GM23338 (cell line): ENCODE measurements at regions not wholly inside any gene's neighbourhood (a gene's known extent, or its start where the extent isn't known, plus 50 kb on each side); places are given as distances from the start of the nearest gene placed in this dataset.

Experiments
- ATAC-seq: fragments of 200-7000 bp; cut with Tn5 transposase; 3 replicates; pipeline ENCODE4 v1.9.1; 2020
- DNase-seq: peaks from one replicate; pipeline ENCODE4 v3.0.0-alpha.2; 2015; ENCODE audit warnings: low spot score
- H2AFZ ChIP-seq: fragments of 200-600 bp; sonication (generic); 2 replicates; pipeline ENCODE4 v1.8.0; 2016; ENCODE audit warnings: antibody characterized with exemption, mild to moderate bottlenecking, moderate library complexity
- H3F3A ChIP-seq: fragments of 200-600 bp; sonication (generic); replicated peaks from 2 replicates; pipeline ENCODE4 v1.8.0; 2017; ENCODE audit warnings: antibody characterized with exemption, mixed run types, low read depth
- H3K27ac ChIP-seq: fragments of 200-600 bp; sonication (generic); 2 replicates; pipeline ENCODE4 v1.6.1; 2016; ENCODE audit warnings: low read depth
- H3K27me3 ChIP-seq: fragments of 200-600 bp; sonication (generic); 2 replicates; pipeline ENCODE4 v1.8.0; 2016; ENCODE audit warnings: mild to moderate bottlenecking, mixed run types, moderate library complexity; ENCODE audit not compliant: insufficient read depth
- H3K36me3 ChIP-seq: fragments of 200-600 bp; sonication (generic); 2 replicates; pipeline ENCODE4 v1.8.0; 2016; ENCODE audit warnings: mild to moderate bottlenecking; ENCODE audit not compliant: insufficient read depth
- H3K4me1 ChIP-seq: fragments of 200-600 bp; sonication (generic); 2 replicates; pipeline ENCODE4 v1.8.0; 2016; ENCODE audit warnings: mild to moderate bottlenecking, moderate library complexity; ENCODE audit not compliant: insufficient read depth
- H3K4me2 ChIP-seq: fragments of 200-600 bp; sonication (generic); 2 replicates; pipeline ENCODE4 v1.7.1; 2017; ENCODE audit warnings: mixed run types
- H3K4me3 ChIP-seq: fragments of 200-600 bp; sonication (generic); 2 replicates; pipeline ENCODE4 v1.6.1; 2016; ENCODE audit warnings: mixed run types
- H3K79me2 ChIP-seq: fragments of 200-600 bp; sonication (generic); replicated peaks from 2 replicates; pipeline ENCODE4 v1.8.0; 2017; ENCODE audit warnings: mild to moderate bottlenecking; ENCODE audit not compliant: insufficient read depth
- H3K9me2 ChIP-seq: fragments of 200-600 bp; sonication (generic); 2 replicates; pipeline ENCODE4 v1.8.0; 2017; ENCODE audit not compliant: insufficient read depth
- H4K20me1 ChIP-seq: fragments of 200-600 bp; sonication (generic); replicated peaks from 2 replicates; pipeline ENCODE4 v1.8.0; 2017; ENCODE audit warnings: mild to moderate bottlenecking; ENCODE audit not compliant: insufficient read depth
- H3K27ac Mint-ChIP-seq: 2 replicates; pipeline ENCODE4 v1.8.0; 2020; ENCODE audit warnings: inconsistent platforms, mild to moderate bottlenecking, moderate library complexity, mixed read lengths
- H3K27me3 Mint-ChIP-seq: 3 replicates; pipeline ENCODE4 v1.8.0; 2022; ENCODE audit warnings: low read depth, mild to moderate bottlenecking, moderate library complexity, mixed read lengths, inconsistent platforms; ENCODE audit not compliant: insufficient read depth, poor library complexity
- H3K36me3 Mint-ChIP-seq: 3 replicates; pipeline ENCODE4 v1.8.0; 2021; ENCODE audit warnings: low read depth, mild to moderate bottlenecking, inconsistent platforms, moderate library complexity, mixed read lengths
- H3K4me1 Mint-ChIP-seq: 3 replicates; pipeline ENCODE4 v1.8.0; 2020; ENCODE audit warnings: mild to moderate bottlenecking, inconsistent platforms, mixed read lengths
- H3K4me3 Mint-ChIP-seq: 3 replicates; pipeline ENCODE4 v1.8.0; 2021; ENCODE audit warnings: moderate library complexity, mild to moderate bottlenecking, inconsistent platforms, mixed read lengths
- H3K9me3 Mint-ChIP-seq: 3 replicates; pipeline ENCODE4 v1.8.0; 2020; ENCODE audit warnings: moderate library complexity, mild to moderate bottlenecking, inconsistent platforms, mixed read lengths
- ETS1 ChIP-seq: IDR thresholded peaks from 2 replicates; pipeline ENCODE4 v1.6.1; 2016; ENCODE audit warnings: antibody characterized with exemption
- EZH2 ChIP-seq: fragments of 200-600 bp; sonication (generic); IDR thresholded peaks from one replicate; pipeline ENCODE4 v1.8.0; 2017; ENCODE audit warnings: antibody characterized with exemption, mild to moderate bottlenecking, low read depth; ENCODE audit not compliant: unreplicated experiment
- JUNB ChIP-seq: IDR thresholded peaks from one replicate; pipeline ENCODE4 v1.6.1; 2016; ENCODE audit warnings: antibody characterized with exemption; ENCODE audit not compliant: unreplicated experiment
- NANOG ChIP-seq: IDR thresholded peaks from 2 replicates; pipeline ENCODE4 v1.6.1; 2016; ENCODE audit warnings: antibody characterized with exemption, borderline replicate concordance
- POLR2AphosphoS5 ChIP-seq: IDR thresholded peaks from 2 replicates; pipeline ENCODE4 v1.6.1; 2016; ENCODE audit warnings: antibody characterized with exemption, low read depth
- STAT1 ChIP-seq: IDR thresholded peaks from one replicate; pipeline ENCODE4 v1.6.1; 2016; ENCODE audit warnings: antibody characterized with exemption; ENCODE audit not compliant: unreplicated experiment
- ZNF114 ChIP-seq: fragments of 250-450 bp; sonication (Bioruptor Pico); IDR thresholded peaks from 2 replicates; pipeline ENCODE4 v1.5.0; 2020; ENCODE audit warnings: mild to moderate bottlenecking, moderate library complexity
- ZNF331 ChIP-seq: fragments of 250-450 bp; sonication (Bioruptor Pico); IDR thresholded peaks from 2 replicates; pipeline ENCODE4 v1.5.0; 2020; ENCODE audit warnings: low read depth, mild to moderate bottlenecking, moderate library complexity
- TF ChIP-seq, protein P1 (sequence below): fragments of 250-450 bp; sonication (Bioruptor Pico); IDR thresholded peaks from 2 replicates; pipeline ENCODE4 v1.5.0; 2020; ENCODE audit warnings: mild to moderate bottlenecking, moderate library complexity

DNA sequence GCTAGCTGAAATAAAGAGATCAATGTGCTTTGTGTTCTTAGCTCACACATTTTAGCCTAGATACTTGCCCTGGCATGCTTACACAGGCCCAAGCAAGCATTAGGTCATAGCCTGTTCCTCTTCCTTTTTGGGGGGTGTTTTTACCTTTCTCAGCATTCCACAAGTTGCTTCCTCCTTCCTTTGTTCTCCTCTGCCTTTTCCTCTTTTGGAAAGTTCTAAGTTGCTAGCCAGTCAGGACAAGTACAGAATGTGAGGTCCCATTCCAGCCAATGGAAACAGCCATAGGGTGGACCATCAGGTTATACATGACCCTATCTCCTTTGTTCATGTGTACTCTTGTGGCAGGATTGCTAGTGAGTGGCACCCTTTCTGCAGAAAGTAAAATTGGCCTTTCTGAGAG, 154.9 kb downstream of the RASSF9 start (continued):
- TF ChIP-seq, protein P1, sequence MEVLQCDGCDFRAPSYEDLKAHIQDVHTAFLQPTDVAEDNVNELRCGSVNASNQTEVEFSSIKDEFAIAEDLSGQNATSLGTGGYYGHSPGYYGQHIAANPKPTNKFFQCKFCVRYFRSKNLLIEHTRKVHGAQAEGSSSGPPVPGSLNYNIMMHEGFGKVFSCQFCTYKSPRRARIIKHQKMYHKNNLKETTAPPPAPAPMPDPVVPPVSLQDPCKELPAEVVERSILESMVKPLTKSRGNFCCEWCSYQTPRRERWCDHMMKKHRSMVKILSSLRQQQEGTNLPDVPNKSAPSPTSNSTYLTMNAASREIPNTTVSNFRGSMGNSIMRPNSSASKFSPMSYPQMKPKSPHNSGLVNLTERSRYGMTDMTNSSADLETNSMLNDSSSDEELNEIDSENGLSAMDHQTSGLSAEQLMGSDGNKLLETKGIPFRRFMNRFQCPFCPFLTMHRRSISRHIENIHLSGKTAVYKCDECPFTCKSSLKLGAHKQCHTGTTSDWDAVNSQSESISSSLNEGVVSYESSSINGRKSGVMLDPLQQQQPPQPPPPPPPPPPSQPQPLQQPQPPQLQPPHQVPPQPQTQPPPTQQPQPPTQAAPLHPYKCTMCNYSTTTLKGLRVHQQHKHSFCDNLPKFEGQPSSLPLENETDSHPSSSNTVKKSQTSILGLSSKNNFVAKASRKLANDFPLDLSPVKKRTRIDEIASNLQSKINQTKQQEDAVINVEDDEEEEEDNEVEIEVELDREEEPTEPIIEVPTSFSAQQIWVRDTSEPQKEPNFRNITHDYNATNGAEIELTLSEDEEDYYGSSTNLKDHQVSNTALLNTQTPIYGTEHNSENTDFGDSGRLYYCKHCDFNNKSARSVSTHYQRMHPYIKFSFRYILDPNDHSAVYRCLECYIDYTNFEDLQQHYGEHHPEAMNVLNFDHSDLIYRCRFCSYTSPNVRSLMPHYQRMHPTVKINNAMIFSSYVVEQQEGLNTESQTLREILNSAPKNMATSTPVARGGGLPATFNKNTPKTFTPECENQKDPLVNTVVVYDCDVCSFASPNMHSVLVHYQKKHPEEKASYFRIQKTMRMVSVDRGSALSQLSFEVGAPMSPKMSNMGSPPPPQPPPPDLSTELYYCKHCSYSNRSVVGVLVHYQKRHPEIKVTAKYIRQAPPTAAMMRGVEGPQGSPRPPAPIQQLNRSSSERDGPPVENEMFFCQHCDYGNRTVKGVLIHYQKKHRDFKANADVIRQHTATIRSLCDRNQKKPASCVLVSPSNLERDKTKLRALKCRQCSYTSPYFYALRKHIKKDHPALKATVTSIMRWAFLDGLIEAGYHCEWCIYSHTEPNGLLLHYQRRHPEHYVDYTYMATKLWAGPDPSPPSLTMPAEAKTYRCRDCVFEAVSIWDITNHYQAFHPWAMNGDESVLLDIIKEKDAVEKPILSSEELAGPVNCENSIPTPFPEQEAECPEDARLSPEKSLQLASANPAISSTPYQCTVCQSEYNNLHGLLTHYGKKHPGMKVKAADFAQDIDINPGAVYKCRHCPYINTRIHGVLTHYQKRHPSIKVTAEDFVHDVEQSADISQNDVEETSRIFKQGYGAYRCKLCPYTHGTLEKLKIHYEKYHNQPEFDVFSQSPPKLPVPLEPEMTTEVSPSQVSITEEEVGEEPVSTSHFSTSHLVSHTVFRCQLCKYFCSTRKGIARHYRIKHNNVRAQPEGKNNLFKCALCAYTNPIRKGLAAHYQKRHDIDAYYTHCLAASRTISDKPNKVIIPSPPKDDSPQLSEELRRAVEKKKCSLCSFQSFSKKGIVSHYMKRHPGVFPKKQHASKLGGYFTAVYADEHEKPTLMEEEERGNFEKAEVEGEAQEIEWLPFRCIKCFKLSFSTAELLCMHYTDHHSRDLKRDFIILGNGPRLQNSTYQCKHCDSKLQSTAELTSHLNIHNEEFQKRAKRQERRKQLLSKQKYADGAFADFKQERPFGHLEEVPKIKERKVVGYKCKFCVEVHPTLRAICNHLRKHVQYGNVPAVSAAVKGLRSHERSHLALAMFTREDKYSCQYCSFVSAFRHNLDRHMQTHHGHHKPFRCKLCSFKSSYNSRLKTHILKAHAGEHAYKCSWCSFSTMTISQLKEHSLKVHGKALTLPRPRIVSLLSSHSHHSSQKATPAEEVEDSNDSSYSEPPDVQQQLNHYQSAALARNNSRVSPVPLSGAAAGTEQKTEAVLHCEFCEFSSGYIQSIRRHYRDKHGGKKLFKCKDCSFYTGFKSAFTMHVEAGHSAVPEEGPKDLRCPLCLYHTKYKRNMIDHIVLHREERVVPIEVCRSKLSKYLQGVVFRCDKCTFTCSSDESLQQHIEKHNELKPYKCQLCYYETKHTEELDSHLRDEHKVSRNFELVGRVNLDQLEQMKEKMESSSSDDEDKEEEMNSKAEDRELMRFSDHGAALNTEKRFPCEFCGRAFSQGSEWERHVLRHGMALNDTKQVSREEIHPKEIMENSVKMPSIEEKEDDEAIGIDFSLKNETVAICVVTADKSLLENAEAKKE: no peak
- TF ChIP-seq JUNB: no peak
- TF ChIP-seq ZNF331 (CRISPR knock-in tag): no peak
- TF ChIP-seq STAT1: no peak
- no peak for TF ChIP-seq ZNF114 (CRISPR knock-in tag)

DNA sequence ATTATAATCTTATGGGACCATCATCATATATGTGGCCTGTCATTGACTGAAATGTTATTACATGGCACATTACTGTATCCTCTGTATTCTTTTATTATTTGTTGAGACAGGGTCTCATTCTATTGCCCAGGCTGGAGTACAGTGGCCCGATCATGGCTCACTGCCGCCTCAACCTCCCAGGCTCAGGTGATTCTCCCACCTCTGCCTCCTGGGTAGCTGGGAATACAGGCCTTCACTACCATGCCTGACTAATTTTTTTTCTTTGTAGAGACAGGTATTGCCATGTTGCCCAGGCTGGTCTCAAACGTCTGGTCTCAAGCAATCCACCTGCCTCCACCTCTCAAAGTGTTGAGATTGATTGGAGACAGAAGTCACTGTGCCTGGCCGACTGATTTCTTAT, 153.2 kb downstream of the RASSF9 start:
- no peaks in the 10 kb centered on the region for H3K27me3 ChIP-seq
- H3K4me3 ChIP-seq: no peak overlapping the region
- H2AFZ ChIP-seq: no peak overlapping the region
- DNase-seq (no peak), ATAC-seq (no peak)
- H3K9me2 ChIP-seq: no peaks in the 10 kb centered on the region
- Mint-ChIP-seq H3K4me1 (no peaks in the 10 kb centered on the region), H3K36me3 (peaks cover 10% of the 10 kb centered on the region), H3K27ac (no peak overlapping the region), H3K27me3 (peaks cover 3% of the 10 kb centered on the region), H3K4me3 (no peak overlapping the region), H3K9me3 (peaks cover 13% of the 10 kb centered on the region)
- H4K20me1 ChIP-seq: no peaks in the 10 kb centered on the region
- no peaks in the 10 kb centered on the region for H3K79me2 ChIP-seq
- H3F3A ChIP-seq: no peaks in the 10 kb centered on the region
- no peak overlapping the region for H3K4me2 ChIP-seq
- peaks cover 1% of the 10 kb centered on the region for H3K4me1 ChIP-seq
- no peak overlapping the region for H3K27ac ChIP-seq
- H3K36me3 ChIP-seq: no peaks in the 10 kb centered on the region; the same call in 1 of the 2 replicates
- TF ChIP-seq STAT1: no peak
- TF ChIP-seq POLR2AphosphoS5: no peak
- TF ChIP-seq ETS1: no peak
- no peak for TF ChIP-seq NANOG
- TF ChIP-seq ZNF114 (CRISPR knock-in tag): no peak
- TF ChIP-seq ZNF331 (CRISPR knock-in tag): no peak
- no peak for TF ChIP-seq JUNB
- TF ChIP-seq EZH2: no peak
- TF ChIP-seq, protein P1: no peak
